Endodermal cell (in vitro differentiated cells): ENCODE measurements at regions not wholly inside any gene's neighbourhood (a gene's known extent, or its start where the extent isn't known, plus 50 kb on each side); places are given as distances from the start of the nearest gene placed in this dataset.

Source experiments
- DNase-seq: peaks from one replicate; pipeline ENCODE4 v3.0.0-alpha.2; 2017
- H3K27ac ChIP-seq: 2 replicates; pipeline ENCODE4 v1.5.1; 2013; ENCODE audit warnings: mild to moderate bottlenecking, low read depth, low read length, moderate library complexity
- H3K27me3 ChIP-seq: 2 replicates; pipeline ENCODE4 v1.6.1; 2013; ENCODE audit warnings: mild to moderate bottlenecking, low read length, moderate library complexity; ENCODE audit not compliant: insufficient read depth, control insufficient read depth, poor library complexity, severe bottlenecking
- H3K36me3 ChIP-seq: 2 replicates; pipeline ENCODE4 v1.7.0; 2013; ENCODE audit warnings: mild to moderate bottlenecking, low read length, moderate library complexity; ENCODE audit not compliant: control insufficient read depth, insufficient read depth
- H3K4me1 ChIP-seq: one replicate; pipeline ENCODE4 v1.7.0; 2013; ENCODE audit warnings: low read length; ENCODE audit not compliant: control insufficient read depth, insufficient read depth
- H3K4me3 ChIP-seq: 2 replicates; pipeline ENCODE4 v1.5.1; 2013; ENCODE audit warnings: mild to moderate bottlenecking, low read length, moderate library complexity
- H3K9ac ChIP-seq: 2 replicates; pipeline ENCODE4 v1.6.1; 2013; ENCODE audit warnings: mild to moderate bottlenecking, low read length, moderate library complexity; ENCODE audit not compliant: poor library complexity, severe bottlenecking; ENCODE audit errors: extremely low read depth
- H3K9me3 ChIP-seq: 2 replicates; pipeline ENCODE4 v1.6.1; 2013; ENCODE audit warnings: mild to moderate bottlenecking, low read length, moderate library complexity; ENCODE audit not compliant: control insufficient read depth
- H3K27ac Mint-ChIP-seq: 2 replicates; pipeline ENCODE4 v1.8.0; 2020; ENCODE audit warnings: mixed read lengths
- H3K27me3 Mint-ChIP-seq: 2 replicates; pipeline ENCODE4 v1.8.0; 2021; ENCODE audit warnings: mild to moderate bottlenecking, mixed read lengths; ENCODE audit not compliant: insufficient read depth
- H3K36me3 Mint-ChIP-seq: 2 replicates; pipeline ENCODE4 v1.8.0; 2020; ENCODE audit warnings: low read depth, mixed read lengths
- H3K4me1 Mint-ChIP-seq: 2 replicates; pipeline ENCODE4 v1.8.0; 2020; ENCODE audit warnings: mixed read lengths
- H3K4me3 Mint-ChIP-seq: 2 replicates; pipeline ENCODE4 v1.8.0; 2020; ENCODE audit warnings: mild to moderate bottlenecking, moderate library complexity, mixed read lengths
- H3K9me3 Mint-ChIP-seq: 2 replicates; pipeline ENCODE4 v1.8.0; 2020; ENCODE audit warnings: mild to moderate bottlenecking, mixed read lengths
- WGBS, 2 experiments: methylation state at CpG; one replicate each; pipeline versions ENCODE4 v1.1.5 to v1.1.7; 2013; ENCODE audit warnings: missing lambda C conversion rate in 2 of 2, mixed read lengths in 1 of 2; ENCODE audit not compliant: insufficient coverage in 1 of 2, insufficient read length in 1 of 2; 5-methylcytosine and 5-hydroxymethylcytosine counted together
- TF ChIP-seq, protein P1 (sequence below): fragments of 200-600 bp; sonication (generic); conservative IDR thresholded peaks from 2 replicates; pipeline ENCODE4 v1.5.0; 2021; ENCODE audit warnings: antibody characterized with exemption, mild to moderate bottlenecking

DNA sequence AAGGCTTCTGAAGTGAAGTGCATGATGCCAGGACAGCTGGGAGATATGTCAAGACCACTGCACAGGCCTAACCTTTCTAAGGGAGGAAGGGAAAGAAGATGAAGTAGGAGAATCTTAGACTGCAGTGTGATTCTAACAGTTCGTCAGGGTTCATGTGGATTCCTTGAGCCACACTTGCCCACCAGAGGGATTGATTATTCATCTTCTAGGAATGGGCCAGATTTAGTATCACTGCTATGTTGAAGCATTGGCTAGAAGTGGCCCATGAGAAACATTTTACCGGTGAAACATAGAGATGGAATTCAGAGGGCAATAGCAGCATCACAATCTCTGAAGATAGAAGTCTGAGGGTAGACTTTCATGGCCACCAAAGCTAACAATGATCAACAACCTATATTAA lies 550.8 kb upstream of the SLITRK1 start:
- H3K4me1 ChIP-seq, result no peaks in the 10 kb centered on the region
- H3K27ac ChIP-seq, result no peak overlapping the region
- H3K4me3 Mint-ChIP-seq, result no peak overlapping the region
- no peak overlapping the region for H3K9ac ChIP-seq
- peaks cover 16% of the 10 kb centered on the region for H3K4me1 Mint-ChIP-seq
- H3K4me3 ChIP-seq, result no peak overlapping the region
- H3K9me3 ChIP-seq, result no peaks in the 10 kb centered on the region
- no peaks in the 10 kb centered on the region for H3K27me3 ChIP-seq
- 93% methylated on average over 2 of the region's 2 CpGs for WGBS, 2 experiments
- H3K27ac Mint-ChIP-seq, result no peak overlapping the region
- no peaks in the 10 kb centered on the region for H3K36me3 ChIP-seq
- no peak for DNase-seq
- TF ChIP-seq, protein P1, sequence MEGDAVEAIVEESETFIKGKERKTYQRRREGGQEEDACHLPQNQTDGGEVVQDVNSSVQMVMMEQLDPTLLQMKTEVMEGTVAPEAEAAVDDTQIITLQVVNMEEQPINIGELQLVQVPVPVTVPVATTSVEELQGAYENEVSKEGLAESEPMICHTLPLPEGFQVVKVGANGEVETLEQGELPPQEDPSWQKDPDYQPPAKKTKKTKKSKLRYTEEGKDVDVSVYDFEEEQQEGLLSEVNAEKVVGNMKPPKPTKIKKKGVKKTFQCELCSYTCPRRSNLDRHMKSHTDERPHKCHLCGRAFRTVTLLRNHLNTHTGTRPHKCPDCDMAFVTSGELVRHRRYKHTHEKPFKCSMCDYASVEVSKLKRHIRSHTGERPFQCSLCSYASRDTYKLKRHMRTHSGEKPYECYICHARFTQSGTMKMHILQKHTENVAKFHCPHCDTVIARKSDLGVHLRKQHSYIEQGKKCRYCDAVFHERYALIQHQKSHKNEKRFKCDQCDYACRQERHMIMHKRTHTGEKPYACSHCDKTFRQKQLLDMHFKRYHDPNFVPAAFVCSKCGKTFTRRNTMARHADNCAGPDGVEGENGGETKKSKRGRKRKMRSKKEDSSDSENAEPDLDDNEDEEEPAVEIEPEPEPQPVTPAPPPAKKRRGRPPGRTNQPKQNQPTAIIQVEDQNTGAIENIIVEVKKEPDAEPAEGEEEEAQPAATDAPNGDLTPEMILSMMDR, result no peak
- H3K36me3 Mint-ChIP-seq, result no peaks in the 10 kb centered on the region
- no peaks in the 10 kb centered on the region for H3K9me3 Mint-ChIP-seq
- no peaks in the 10 kb centered on the region for H3K27me3 Mint-ChIP-seq

DNA sequence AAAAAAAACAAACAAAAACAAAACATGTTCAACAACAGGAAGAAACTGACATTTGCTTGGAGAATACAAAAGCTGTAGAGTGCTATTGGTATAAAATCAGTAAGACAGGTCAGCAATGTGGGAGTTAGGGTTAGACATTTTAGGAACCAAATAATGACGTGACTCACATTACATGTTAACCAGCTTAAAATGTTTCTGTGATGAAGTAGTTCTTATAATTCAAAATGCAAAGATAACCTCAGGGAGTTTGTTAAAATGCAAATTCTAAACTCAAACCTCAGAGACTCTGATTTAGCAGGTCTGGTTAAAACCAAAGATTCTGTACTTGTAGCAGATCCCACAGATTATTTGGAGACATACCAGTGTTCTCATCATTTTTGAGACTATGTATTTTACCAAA lies 549.4 kb upstream of the SLITRK1 start:
- H3K36me3 Mint-ChIP-seq, result no peaks in the 10 kb centered on the region
- no peaks in the 10 kb centered on the region for H3K9me3 ChIP-seq
- H3K4me1 Mint-ChIP-seq, result peaks cover 16% of the 10 kb centered on the region
- H3K27me3 ChIP-seq, result no peaks in the 10 kb centered on the region
- no peak overlapping the region for H3K27ac Mint-ChIP-seq
- WGBS, 2 experiments, result 67% methylated on average over 1 of the region's 1 CpG; no CpG with 5 or more reads in 1 of the 2 experiments
- H3K4me1 ChIP-seq, result no peaks in the 10 kb centered on the region
- H3K4me3 Mint-ChIP-seq, result no peak overlapping the region
- H3K4me3 ChIP-seq, result no peak overlapping the region
- no peaks in the 10 kb centered on the region for H3K36me3 ChIP-seq
- TF ChIP-seq, protein P1, result no peak
- H3K9me3 Mint-ChIP-seq, result no peaks in the 10 kb centered on the region
- no peak overlapping the region for H3K27ac ChIP-seq
- no peak for DNase-seq
- no peak overlapping the region for H3K9ac ChIP-seq
- H3K27me3 Mint-ChIP-seq, result no peaks in the 10 kb centered on the region

DNA sequence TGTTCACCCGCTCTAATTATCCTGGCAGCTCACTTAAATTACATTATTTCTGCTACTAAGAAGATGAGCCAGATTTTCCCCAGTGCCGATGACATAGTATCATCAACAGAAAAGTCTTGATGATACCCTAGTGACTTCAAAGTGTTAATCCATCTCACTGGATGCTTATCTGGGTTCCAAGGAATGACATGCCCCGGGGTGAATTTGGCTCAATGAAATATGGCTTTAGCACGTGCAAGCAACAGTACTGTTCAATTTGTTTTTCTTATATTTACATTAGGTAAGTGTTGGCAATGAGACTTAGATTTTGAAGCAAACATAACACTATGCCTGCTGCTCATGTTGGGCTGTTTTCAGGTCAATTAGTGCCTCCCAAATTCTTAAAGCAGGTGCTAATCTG lies 548.2 kb upstream of the SLITRK1 start:
- no peak overlapping the region for H3K9ac ChIP-seq
- 90 to 91% methylated on average over 2 to 4 of the region's 4 CpGs for WGBS, 2 experiments
- H3K27me3 ChIP-seq, result no peaks in the 10 kb centered on the region
- Mint-ChIP-seq H3K27ac (no peak overlapping the region), H3K9me3 (no peaks in the 10 kb centered on the region), H3K4me3 (no peak overlapping the region), H3K4me1 (peaks cover 16% of the 10 kb centered on the region), H3K27me3 (no peaks in the 10 kb centered on the region), H3K36me3 (no peaks in the 10 kb centered on the region)
- no peaks in the 10 kb centered on the region for H3K9me3 ChIP-seq
- H3K27ac ChIP-seq, result no peak overlapping the region
- H3K4me1 ChIP-seq, result no peaks in the 10 kb centered on the region
- H3K36me3 ChIP-seq, result no peaks in the 10 kb centered on the region
- TF ChIP-seq, protein P1, result no peak
- H3K4me3 ChIP-seq, result no peak overlapping the region
- no peak for DNase-seq
